ENCODE measurements at regions not wholly inside any gene's neighbourhood (a gene's known extent, or its start where the extent isn't known, plus 50 kb on each side); places are given as distances from the start of the nearest gene placed in this dataset.

DNA sequence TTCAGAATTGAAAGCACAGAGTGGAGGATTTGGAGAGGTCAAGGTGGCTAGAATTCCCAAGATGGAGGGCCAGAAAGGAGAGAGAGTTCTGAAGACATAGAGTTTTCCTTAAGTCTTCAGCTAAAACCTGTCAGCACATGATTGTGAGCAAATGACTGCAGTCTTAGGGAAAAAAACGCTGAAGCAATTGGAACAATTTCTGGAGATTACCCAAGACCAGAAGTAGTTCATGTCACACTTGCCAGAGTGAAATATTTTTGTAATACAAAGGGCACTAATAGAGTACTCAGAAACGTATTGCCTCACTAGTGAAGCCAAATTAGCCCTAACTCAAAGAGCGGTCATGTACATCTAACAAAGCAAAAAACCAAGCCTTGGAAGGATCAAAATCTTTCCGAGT, 541.3 kb upstream of the MARCKS start:
- TF ChIP-seq, protein P1, sequence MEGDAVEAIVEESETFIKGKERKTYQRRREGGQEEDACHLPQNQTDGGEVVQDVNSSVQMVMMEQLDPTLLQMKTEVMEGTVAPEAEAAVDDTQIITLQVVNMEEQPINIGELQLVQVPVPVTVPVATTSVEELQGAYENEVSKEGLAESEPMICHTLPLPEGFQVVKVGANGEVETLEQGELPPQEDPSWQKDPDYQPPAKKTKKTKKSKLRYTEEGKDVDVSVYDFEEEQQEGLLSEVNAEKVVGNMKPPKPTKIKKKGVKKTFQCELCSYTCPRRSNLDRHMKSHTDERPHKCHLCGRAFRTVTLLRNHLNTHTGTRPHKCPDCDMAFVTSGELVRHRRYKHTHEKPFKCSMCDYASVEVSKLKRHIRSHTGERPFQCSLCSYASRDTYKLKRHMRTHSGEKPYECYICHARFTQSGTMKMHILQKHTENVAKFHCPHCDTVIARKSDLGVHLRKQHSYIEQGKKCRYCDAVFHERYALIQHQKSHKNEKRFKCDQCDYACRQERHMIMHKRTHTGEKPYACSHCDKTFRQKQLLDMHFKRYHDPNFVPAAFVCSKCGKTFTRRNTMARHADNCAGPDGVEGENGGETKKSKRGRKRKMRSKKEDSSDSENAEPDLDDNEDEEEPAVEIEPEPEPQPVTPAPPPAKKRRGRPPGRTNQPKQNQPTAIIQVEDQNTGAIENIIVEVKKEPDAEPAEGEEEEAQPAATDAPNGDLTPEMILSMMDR (IDR thresholded peaks at IDR 0.05; ENCODE audit: insufficient read depth, low read depth, low read length, missing control alignments), result no peak
- no peak for DNase-seq (ENCODE audit: low read depth)
- H3K4me3 ChIP-seq (ENCODE audit: low read depth, low read length), result no peak overlapping the region

- H3K4me3 ChIP-seq (ENCODE audit: low read depth, low read length), result no peak overlapping the region
- TF ChIP-seq, protein P1 (IDR thresholded peaks at IDR 0.05; ENCODE audit: insufficient read depth, low read depth, low read length, missing control alignments), result no peak
- no peak for DNase-seq (ENCODE audit: low read depth)
These were observed 539.7 kb upstream of the MARCKS start for GRCh38 chr6:113317442-113317841.

GRCh38 chr6:113317891-113318574, 539.1 kb upstream of the MARCKS start:
- no peak overlapping the region for H3K4me3 ChIP-seq (ENCODE audit: low read depth, low read length)
- no peak for DNase-seq (ENCODE audit: low read depth)
- TF ChIP-seq, protein P1 (IDR thresholded peaks at IDR 0.05; ENCODE audit: insufficient read depth, low read depth, low read length, missing control alignments), result no peak

GRCh38 chr6:113318575-113318917, 538.6 kb upstream of the MARCKS start:
- TF ChIP-seq, protein P1 (IDR thresholded peaks at IDR 0.05; ENCODE audit: insufficient read depth, low read depth, low read length, missing control alignments), result no peak
- H3K4me3 ChIP-seq (ENCODE audit: low read depth, low read length), result no peak overlapping the region
- DNase-seq (ENCODE audit: low read depth), result no peak

DNA sequence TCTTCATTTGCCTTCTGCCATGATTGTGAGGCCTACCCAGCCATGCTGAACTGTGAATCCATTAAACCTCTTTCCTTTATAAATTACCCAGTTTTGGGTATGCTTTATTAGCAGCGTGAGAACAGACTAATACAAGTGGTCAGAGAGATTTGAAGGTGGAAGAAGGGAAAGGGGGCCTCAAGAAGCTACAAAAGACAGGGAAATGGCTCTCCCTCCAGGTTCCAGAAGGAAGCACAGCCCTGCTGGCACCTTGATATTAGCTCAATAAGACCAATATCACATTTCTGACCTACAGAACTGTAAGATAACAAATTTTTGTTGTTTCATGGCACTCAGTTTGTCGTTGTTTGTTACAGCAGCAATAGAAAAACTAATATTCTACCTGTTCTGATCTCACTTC, 536.5 kb upstream of the MARCKS start:
- TF ChIP-seq, protein P1 (IDR thresholded peaks at IDR 0.05; ENCODE audit: insufficient read depth, low read depth, low read length, missing control alignments), result no peak
- no peak overlapping the region for H3K4me3 ChIP-seq (ENCODE audit: low read depth, low read length)
- DNase-seq (ENCODE audit: low read depth), result no peak

- no peak for DNase-seq (ENCODE audit: low read depth)
- TF ChIP-seq, protein P1 (IDR thresholded peaks at IDR 0.05; ENCODE audit: insufficient read depth, low read depth, low read length, missing control alignments), result no peak
These were observed 530.4 kb upstream of the MARCKS start for GRCh38 chr6:113326781-113327180.

DNA sequence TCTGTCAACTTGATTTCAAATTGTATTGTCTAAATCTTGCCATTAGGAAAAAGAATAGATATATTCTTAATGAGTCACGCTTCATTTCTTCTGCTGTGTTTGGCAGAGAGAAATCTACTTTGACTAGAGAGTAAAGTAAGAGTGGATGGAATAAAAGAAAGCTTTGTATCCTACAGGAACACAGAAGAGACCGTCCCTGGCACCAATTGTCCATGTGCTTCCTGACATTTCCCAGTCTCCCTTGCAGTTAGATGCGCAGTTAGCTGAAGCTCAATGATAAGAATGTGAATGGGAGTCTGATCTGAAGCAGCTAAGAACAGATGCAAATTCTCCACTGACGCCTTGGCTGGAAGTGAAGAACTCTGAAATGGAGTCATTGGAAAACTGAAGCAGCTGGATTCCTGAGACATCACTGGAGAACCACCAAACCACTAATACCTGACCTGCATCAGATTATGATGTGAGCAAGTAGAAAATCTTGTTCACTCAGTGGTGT, 528.2 kb upstream of the MARCKS start:
- H3K4me3 ChIP-seq (ENCODE audit: low read depth, low read length), result no peak overlapping the region
- TF ChIP-seq, protein P1 (IDR thresholded peaks at IDR 0.05; ENCODE audit: insufficient read depth, low read depth, low read length, missing control alignments), result no peak
- DNase-seq (ENCODE audit: low read depth), result no peak

More at GRCh38 chr6:113326781-113327180, 530.4 kb upstream of the MARCKS start:
- no peak overlapping the region for H3K4me3 ChIP-seq (ENCODE audit: low read depth, low read length)

Data from GM12865 (cell line).